ENCODE measurements at regions not wholly inside any gene's neighbourhood (a gene's known extent, or its start where the extent isn't known, plus 50 kb on each side); places are given as distances from the start of the nearest gene placed in this dataset.

DNA sequence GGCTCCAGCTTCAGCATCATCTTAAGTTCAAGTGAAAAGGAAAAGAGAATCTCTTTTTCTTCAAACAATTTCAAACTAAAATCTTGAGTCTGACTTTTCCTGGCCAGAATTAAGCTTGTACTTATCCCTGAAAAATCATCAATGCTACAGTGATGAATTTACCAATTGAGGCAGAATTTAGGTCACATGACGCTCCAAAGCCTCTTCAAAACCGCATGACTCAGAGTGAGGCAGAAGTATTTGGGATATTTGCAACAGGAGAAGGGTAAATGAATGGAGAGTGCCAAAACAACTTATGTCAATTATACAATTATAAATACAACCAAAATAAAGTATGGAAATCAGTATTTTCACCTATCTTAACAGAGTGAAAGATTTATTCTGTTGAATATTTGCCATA, 515.5 kb downstream of the COL12A1 start:
- no peak for DNase-seq

DNA sequence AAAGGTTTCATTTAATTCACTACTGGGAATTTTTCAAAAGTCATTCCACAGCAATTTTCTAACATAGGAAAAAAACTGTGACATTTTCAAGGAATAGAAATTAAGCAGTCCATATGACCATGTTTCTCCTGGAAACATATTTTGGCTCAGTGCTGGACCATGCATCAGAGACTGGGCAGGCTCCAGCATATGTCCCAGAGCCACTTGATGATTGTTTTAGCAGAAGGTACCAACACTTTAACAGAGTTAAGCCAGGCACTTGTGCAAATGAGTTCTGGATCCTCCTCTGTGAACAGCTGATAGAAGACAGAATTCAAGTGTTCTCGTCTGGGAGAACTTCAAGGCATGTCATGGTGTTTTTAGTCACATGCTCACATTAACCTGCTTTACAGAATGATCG, 516.3 kb downstream of the COL12A1 start:
- DNase-seq, result no peak

DNA sequence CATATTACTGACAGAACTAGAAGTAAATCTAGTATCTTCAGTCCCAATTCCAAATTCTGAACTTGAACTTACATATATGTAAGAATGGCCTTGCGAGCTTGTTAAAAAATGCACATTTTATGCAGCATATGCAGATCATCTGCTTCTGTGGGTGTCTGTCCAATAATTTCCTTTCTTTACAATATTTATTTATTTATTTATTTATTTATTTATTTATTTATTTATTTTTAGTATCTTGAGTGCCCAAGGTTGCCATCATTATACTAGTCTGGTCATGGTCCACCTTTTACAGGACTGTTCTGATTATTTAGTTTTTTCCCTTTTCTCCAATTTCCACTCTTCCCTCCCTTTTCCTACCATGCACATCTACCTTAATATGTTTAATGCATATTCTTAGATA, 528.4 kb downstream of the COL12A1 start:
- no peak for DNase-seq

DNA sequence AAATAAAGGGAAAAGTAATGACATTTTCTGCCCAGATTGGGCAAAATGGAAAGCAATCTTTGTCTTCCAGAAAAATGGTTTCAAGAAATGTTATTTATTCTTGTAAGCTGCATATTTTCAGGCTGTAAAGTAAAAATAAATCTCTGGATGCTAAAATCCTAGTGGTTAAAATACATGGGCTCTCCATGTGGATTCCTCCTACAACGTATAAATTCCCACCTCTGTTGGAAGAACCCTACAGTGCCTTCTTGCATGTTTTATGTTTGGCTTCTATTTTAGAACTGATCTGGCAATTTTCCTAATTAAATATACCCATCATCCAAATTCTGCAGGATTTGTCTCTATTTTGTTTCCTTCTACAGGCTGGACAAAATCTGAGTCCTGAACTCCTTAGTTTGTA, 528.9 kb downstream of the COL12A1 start:
- DNase-seq, result no peak

DNA sequence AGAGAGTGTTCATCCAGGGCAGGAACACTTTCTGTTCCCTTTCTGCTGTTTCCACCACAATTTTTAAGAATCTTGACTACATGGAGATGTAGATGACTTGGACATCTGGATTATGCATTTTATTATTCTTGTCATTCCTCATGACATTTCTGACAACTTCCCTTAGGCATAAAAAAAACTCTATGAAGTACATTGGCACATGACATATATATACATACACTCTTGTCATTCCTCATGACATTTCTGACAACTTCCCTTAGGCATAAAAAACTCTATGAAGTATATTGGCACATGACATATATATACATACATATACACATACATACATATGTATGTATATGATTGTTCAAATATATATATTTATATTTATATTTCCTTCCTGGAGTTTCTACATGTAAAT, 531.5 kb downstream of the COL12A1 start:
- DNase-seq, result no peak

DNA sequence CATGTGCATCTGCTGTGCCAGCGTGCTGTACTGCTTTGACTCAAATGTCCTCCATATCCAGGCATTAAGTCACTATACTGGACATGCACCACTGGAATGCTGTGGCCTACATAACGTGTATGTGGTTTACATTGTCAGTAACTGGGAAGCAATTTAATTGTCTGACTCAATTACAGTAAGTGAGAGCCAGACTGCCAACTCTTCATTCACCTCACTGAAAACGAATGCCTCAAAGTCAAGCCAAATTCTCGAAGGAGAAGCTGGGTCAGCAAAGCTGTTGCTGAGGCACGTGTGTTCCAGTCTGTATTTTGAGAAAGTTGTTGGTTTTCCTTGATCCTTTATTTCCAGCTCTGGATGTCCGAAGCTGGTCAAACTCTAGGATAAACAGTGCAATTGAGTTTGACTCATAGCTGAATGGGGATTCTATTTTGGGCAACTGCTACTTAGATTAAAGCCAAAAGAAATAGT, 534.3 kb downstream of the COL12A1 start:
- no peak for DNase-seq

DNA sequence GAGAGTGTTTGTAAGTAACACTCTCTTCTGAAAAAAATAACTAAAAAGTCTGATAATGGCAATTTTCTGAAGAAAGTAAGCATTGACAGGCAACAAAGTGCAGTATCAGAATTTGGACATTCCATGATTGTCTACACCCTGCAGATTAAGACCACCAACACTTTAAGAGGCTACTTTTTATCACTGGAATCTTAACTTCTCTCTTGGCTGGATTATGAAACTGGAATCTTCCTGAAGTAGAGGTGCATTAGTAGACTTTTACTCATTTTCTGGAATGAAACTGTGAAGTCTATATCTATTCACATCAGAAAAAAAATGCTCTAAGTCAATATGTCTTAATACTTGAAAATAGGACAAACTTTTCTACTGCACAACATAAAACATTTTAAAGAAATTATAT, 547.5 kb downstream of the COL12A1 start:
- DNase-seq, result no peak

DNA sequence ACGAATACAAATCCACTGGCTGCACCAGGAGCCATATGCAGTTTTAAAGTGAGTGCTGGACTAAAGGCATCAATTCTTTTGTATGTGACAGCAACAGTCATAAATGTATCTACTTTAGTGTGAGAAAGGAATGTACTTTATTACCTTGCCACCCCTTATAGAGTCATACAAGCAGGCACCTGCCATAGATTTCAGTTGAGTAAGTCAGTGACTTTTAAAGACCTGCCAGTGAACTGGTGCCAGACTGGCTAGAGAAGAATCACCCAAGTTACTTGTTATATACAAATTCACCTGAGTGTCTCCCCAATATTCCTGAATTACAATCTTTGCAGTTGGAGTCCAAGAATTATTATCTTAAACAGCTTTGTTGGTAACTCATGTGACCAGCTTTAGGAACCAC, 547.9 kb downstream of the COL12A1 start:
- no peak for DNase-seq

DNA sequence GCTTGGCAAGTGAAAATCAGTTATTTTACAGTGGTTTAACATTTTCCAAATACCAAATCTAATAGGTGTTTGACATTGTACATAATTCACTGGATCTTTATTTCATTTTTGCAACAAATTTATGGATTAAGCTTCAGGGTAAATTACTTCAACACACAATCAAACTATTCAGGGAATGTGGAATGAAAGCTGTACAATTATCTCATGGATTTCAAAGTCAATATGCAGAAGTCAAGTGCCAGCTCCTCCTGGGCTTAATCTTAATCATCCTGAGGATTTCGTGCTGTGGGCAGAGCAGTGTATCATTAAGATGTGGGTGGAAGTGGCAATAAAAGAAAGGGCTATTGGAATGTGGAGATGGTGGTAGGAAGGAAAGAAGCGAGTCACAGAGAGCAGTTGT, 548.8 kb downstream of the COL12A1 start:
- no peak for DNase-seq

DNA sequence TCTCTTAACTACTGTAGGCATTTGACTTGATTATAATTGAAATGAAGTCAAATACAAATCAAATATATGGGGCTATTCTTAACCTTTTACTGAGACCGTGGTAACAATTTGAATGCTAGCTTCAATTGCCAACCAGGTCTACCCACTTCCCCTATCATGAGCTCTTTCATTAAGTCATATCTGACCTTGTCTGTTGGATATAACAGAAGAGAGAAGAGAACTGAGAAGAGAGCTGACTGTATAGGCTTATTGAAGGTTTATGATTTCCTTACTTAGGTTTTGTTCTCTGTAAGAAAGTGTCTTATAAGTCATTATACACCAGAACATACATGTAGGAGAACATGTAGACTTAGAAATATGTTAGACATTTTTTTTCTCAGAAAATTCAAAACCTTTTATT, 549.4 kb downstream of the COL12A1 start:
- no peak for DNase-seq

DNA sequence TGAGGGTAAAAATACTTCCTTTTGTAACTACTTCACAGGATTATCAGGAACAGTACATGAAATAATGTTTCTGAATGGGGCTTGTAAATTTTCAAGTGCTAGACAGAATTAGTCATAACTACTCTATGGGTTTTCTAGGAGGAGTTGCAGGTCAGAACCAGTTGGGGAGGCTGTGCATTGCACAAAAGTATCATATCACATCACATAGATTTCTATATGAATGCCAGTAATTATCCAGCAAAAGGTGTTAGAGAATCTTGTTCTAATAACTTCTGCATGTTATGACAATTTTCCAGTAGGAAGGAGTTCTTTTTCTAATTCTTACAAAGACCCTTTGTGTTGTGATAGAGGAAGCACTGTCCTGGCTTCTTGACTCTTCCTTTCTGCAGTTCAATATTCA, 551.6 kb downstream of the COL12A1 start:
- no peak for DNase-seq

DNA sequence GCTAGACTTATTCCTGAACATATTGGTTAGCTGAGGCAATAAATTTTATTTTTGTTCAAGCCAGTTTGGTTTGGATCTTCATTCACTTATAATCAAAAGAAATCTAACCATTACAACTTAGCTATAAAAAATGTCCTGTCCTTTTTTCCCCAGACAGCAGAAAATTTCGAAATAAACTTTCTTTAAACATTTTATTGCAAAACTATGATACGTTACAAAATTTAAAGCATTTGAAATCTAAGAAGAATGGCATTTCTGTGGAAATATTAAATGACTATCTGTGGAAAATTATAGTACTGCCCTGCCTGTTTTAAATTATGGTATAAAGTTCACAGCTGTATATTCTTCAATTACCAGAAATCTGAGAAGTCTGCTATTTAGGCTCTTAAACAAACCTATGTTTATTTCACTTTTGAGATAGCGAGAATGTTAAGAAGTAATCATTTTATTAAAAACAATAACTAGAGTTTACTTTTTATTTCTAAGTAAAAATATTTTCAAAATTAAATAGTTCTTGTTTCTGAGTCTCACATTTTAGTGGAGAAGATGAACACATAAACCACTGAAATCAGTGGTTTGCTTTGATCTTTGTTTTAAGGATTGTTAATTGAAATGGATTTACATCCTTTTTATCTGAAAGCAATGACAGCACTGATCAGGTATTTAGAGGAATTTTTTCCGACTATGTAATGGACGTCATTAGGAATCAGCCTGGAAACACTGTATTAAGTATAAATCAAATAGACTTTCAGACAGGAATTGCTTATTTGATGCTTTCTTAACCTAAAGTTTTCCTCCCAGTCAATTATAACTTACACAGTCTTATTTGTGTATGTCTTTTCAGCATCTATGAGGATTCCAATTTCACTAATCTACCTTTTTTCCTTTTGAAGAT, 553.7 kb downstream of the COL12A1 start:
- DNase-seq, result no peak

DNA sequence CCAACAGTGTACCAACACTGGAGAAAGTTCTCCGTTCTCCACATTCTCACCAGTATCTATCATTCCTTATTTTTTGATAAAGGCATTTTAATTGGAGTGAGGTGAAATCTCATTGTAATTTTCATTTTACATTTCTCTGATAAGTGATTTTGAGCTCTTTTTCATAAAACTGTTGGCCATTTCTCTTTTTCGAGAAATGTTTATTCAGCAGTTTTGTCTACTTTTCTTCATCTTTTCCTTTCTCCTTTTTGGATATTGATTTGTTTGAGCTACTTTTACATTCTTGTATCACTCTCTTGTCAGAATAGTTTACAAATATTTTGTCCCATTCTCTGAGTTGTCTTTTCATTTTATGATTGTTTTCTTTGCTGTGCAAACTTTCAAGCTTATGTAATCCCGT, 555.2 kb downstream of the COL12A1 start:
- no peak for DNase-seq

DNA sequence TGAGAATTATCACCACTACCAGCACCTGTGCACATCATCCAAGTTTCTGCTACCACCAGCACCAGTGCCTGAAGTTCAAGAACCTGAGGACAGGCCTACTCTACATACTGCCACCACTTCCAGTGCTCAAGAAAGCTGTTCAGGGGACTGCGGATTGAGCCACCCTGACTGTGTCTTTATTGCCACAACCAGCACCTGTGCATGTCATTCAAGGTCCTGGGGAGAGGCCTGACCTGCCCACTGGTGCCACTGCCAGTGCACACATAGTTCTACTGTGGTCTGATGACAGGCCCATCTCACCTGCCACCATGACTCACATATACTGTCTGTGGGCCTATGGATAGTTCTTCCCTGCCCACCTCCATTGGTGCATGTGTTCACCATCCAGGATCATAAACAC, 559.4 kb downstream of the COL12A1 start:
- DNase-seq, result no peak

DNA sequence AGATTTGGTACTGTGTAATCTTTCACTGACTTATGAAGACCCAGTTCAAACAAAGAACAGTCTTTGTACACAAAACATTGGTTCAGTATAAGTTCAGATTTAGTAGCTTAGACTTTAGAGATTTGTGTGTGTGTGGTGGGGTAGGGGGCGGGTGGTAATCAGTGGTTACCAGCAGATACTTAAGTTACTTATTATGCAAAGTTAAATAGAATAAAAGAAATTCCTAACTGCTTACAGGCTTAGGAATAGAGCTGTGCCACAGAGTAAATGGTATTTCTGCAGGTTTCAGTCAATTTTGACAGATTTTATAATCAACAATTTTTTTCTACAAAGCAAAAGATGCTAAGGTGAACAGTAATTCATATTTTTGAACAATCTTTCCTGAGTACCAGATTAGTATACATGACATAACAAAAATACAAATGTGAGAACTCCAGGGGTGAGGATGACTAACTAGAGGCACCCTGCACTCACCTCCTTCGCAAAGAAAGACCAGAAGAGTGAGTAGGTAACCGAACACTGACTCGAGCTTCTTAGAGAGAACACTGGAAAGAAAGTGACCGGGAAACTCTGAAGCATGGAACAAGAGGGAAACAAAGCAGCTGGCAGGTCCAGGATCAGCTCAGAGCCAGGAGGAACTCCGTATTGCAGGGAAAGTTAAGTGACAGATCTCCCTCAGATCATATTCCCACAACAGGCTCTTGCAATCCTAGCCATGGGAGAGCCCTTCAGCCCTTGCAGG, 560.6 kb downstream of the COL12A1 start:
- DNase-seq, result no peak

DNA sequence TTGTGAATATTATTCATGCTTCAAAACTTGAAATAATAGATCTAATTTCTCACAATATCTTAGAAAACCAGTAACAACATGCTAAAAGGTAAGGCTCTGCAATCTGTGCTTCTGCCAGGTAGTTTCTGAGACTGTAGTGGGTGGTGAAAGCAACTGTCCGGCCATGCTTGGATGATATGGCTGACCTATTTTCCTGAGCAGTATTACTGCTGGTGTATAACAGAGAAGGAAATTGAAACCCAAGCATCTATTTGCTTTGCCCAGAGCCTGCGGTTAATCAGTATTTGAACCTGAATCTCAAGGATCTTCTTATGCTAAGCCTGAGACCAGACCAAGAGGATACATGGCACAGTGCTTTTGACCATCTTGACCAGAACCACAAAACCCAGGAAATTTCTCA, 563.8 kb downstream of the COL12A1 start:
- DNase-seq, result no peak

DNA sequence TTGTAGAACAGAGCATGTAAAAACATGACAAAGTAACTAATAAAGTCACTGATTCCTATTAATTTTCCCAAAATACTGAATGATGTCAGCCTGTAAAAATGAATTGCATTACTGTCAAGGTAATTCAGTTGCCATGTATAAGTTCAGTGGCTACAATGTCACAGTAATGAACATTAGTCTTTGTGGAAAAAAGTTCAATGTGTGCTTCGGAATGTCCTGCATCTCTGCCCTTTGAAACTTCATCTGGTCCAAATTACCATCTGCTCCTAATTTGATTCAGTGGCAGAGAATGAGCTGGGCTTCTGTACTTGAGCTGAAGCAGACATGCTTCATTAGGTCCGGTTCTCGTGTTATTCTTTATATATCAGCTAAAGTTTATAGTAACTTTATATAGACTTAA, 567.4 kb downstream of the COL12A1 start:
- no peak for DNase-seq

DNA sequence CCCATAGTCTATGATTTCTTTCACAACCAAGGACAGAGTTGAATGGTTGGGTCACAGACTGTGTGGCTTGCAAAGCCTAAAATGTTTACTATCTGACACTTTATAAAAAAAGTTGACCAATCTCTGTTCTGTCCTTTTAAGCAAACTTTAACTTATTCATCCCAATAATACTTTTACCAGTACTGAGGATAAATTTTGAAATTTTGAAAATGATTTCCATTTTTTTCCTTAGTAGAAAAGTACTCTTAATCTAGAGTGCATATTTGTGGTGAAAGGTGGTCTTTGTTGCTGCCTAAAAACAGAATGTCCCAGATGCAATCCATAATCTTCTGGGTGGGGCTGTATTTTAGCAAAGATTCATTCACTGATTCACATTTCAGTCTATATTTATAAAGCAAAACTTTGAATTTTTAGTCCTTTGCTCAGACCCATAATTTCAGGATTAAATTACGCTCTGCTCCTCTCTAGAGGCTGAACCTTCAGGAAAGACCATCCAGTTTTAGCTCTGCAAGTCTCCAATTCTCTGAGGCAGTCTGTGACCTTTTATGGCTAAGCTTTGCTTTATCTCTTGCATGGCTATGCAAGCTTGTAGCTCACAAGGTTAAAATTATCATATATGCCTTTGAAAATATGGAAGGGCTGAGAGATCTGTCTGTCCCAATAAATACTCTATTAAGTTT, 573.5 kb downstream of the COL12A1 start:
- DNase-seq, result no peak

DNA sequence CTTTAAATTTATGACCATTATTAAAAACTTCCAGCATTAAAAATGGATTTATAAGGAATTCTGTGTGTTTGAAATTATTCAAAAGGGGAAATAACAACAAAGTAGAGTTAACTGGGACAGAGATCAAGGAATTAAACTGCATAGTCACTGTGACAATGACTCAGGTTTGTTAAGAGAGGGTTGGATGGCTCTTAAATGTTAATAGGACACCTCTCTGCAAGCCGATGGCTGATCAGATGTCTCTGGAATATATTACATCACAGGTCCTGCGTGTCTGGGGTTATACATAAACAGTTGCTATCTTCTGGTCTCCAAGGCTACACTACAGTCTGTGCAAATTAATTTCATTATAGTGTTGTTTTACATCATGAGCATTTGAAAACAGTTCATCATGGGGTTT, 574.3 kb downstream of the COL12A1 start:
- DNase-seq, result no peak

DNA sequence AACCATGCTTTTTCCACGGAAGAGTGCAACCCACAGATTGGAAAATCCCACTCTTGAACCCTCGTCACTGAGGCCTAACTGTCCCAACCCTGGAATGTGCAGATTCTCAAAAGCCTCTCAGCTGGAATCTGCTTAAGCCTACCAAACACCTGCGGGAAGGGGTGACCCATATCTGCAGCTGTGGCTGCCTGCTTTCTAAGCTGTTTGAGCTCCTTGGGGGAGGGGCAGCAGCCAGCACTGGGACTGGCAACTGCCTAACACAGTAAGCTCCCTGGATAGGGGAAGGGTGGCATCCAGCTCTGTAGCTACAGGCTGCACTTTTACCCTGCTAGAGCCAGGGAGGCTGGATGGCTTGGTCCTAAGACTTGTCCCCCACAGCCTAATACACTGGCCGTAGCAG, 579.6 kb downstream of the COL12A1 start:
- no peak for DNase-seq

DNA sequence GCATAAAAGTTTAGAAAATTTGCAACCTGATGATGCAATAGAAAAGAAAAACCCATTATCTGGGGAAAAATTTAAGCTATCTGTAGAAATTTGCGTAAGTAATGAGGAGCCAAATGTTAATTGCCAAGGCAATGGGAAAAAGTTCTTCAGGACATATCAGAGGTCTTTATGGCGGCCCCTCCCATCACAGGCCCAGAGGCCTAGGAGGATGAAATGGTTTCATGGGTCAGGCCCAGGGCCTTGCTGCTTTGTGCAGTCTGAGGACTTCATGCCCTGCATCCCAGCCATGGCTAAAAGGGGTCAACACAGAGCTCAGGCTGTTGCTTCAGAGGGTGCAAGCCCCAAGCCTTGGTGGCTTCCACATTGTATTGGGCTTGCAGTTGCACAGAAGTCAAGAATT, 582.8 kb downstream of the COL12A1 start:
- DNase-seq, result no peak

DNA sequence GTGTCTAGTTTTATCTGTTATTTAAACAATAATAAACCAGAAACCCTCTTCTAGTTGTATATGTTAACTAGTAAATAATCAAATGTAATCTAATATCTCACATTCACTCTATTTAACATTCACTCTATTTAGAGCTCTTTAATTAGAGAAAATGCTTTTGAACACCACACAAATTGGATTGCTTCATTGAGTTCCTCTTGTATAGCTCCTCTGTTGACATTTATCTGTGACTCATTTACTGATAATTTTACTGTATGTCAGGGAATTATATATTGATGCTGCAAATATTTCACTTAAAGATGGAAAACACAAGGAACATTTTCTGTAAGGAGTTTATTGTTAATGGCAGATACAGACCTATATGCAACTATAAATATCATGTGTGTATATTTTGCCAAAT, 594.6 kb downstream of the COL12A1 start:
- DNase-seq, result no peak

DNA sequence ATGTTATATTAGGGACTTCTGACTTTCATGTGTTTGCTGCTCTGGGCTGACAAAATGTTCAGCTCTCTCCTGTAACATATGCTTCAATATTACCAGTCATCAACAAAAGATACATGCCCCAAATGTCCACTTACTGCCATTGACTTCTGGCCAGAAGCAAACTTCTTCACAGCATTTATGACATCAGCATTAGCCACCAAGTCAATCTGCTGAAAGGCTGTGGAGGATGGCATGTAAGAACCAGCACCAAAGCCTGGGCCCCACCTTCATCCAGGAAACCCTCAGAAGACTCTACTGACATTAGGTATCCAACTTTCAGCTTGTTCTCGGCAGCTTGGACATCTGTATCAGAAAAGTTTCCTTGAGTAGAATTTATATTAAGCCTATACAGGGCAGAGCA, 595.5 kb downstream of the COL12A1 start:
- DNase-seq, result no peak

DNA sequence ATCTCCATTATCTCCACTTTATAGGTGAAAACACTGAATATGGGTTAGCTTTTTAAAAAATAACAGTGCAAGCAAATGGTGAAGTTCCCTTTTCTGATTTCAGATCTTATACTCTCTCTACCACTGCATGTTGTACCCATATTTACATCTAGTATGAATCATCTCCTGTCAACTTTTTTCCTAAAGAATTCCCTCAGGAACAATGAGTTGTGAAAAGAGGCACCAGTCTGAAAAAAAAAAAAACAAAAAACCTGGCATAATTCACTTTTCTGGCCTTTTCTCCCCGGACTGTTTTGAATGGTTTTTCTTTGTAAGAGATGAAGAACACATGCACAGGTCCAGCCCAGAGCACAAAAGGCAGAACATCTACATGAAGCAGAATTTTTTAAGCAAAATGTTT, 596.0 kb downstream of the COL12A1 start:
- DNase-seq, result no peak

Data from NCI-H187 treated with DMSO at 0.1 percent for 48 hours (cell line).